Ishikawa (cell line): ENCODE measurements at regions not wholly inside any gene's neighbourhood (a gene's known extent, or its start where the extent isn't known, plus 50 kb on each side); places are given as distances from the start of the nearest gene placed in this dataset.

ENCODE experiments used
- CEBPB ChIP-seq: IDR thresholded peaks from 2 replicates; pipeline ENCODE4 v1.6.1; 2012
- CREB1 ChIP-seq: IDR thresholded peaks from 2 replicates; pipeline ENCODE4 v1.6.1; 2012; ENCODE audit warnings: low read depth
- EGR1 ChIP-seq: IDR thresholded peaks from 2 replicates; pipeline ENCODE4 v1.6.1; 2012
- EP300 ChIP-seq: IDR thresholded peaks from 2 replicates; pipeline ENCODE4 v1.6.1; 2012; ENCODE audit warnings: borderline replicate concordance
- FOXM1 ChIP-seq: IDR thresholded peaks from 2 replicates; pipeline ENCODE4 v1.6.1; 2012; ENCODE audit warnings: low read depth, borderline replicate concordance
- NFIC ChIP-seq: IDR thresholded peaks from 2 replicates; pipeline ENCODE4 v1.6.1; 2012
- RAD21 ChIP-seq: IDR thresholded peaks from 2 replicates; pipeline ENCODE4 v1.6.1; 2012; ENCODE audit warnings: low read depth
- TAF1 ChIP-seq: IDR thresholded peaks from 2 replicates; pipeline ENCODE4 v1.6.1; 2012; ENCODE audit warnings: low read depth, mild to moderate bottlenecking
- TCF12 ChIP-seq: IDR thresholded peaks from 2 replicates; pipeline ENCODE4 v1.6.1; 2012; ENCODE audit warnings: low read depth
- TEAD4 ChIP-seq: IDR thresholded peaks from 2 replicates; pipeline ENCODE4 v1.6.1; 2012
- YY1 ChIP-seq: IDR thresholded peaks from 2 replicates; pipeline ENCODE4 v1.6.1; 2012; ENCODE audit warnings: low read depth
- ZBTB7A ChIP-seq: IDR thresholded peaks from 2 replicates; pipeline ENCODE4 v1.6.1; 2012; ENCODE audit warnings: low read depth
- TF ChIP-seq, protein P1 (sequence below): IDR thresholded peaks from 2 replicates; pipeline ENCODE4 v1.6.1; 2012
- TF ChIP-seq, protein P2 (sequence below): IDR thresholded peaks from 2 replicates; pipeline ENCODE4 v1.6.1; 2012
- TF ChIP-seq, protein P3 (sequence below): IDR thresholded peaks from 2 replicates; pipeline ENCODE4 v1.6.1; 2012; ENCODE audit warnings: low read depth, mild to moderate bottlenecking

DNA sequence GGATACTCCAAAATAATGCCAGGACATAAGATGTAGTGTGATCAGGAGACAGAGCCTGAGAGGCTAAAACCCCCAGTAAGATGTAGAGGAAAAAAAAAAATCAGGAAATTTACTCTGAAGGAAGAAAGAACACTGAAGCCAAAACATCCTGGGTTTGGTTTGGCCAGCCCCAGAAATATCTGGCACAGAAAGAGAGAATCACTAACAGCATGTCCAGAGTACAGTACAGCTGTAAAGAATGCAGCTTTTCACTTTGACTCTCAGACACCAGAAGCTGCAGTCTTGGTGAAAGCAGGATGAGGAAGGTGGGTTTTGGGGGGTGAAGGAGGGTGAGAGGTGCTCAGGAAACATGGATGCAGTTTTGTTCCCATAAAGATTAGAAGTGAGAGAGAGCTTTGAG, 1577.7 kb upstream of the ACVR2A start:
- TF ChIP-seq, protein P1, sequence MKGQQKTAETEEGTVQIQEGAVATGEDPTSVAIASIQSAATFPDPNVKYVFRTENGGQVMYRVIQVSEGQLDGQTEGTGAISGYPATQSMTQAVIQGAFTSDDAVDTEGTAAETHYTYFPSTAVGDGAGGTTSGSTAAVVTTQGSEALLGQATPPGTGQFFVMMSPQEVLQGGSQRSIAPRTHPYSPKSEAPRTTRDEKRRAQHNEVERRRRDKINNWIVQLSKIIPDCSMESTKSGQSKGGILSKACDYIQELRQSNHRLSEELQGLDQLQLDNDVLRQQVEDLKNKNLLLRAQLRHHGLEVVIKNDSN: no peak
- TF ChIP-seq YY1 (no peak), CEBPB (no peak), RAD21 (no peak), NFIC (no peak), CREB1 (no peak), FOXM1 (no peak), EP300 (no peak), TAF1 (no peak), EGR1 (no peak), TEAD4 (no peak), ZBTB7A (no peak), TCF12 (no peak)
- TF ChIP-seq, protein P2, sequence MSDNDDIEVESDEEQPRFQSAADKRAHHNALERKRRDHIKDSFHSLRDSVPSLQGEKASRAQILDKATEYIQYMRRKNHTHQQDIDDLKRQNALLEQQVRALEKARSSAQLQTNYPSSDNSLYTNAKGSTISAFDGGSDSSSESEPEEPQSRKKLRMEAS: no peak
- TF ChIP-seq, protein P3, sequence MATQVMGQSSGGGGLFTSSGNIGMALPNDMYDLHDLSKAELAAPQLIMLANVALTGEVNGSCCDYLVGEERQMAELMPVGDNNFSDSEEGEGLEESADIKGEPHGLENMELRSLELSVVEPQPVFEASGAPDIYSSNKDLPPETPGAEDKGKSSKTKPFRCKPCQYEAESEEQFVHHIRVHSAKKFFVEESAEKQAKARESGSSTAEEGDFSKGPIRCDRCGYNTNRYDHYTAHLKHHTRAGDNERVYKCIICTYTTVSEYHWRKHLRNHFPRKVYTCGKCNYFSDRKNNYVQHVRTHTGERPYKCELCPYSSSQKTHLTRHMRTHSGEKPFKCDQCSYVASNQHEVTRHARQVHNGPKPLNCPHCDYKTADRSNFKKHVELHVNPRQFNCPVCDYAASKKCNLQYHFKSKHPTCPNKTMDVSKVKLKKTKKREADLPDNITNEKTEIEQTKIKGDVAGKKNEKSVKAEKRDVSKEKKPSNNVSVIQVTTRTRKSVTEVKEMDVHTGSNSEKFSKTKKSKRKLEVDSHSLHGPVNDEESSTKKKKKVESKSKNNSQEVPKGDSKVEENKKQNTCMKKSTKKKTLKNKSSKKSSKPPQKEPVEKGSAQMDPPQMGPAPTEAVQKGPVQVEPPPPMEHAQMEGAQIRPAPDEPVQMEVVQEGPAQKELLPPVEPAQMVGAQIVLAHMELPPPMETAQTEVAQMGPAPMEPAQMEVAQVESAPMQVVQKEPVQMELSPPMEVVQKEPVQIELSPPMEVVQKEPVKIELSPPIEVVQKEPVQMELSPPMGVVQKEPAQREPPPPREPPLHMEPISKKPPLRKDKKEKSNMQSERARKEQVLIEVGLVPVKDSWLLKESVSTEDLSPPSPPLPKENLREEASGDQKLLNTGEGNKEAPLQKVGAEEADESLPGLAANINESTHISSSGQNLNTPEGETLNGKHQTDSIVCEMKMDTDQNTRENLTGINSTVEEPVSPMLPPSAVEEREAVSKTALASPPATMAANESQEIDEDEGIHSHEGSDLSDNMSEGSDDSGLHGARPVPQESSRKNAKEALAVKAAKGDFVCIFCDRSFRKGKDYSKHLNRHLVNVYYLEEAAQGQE: no peak

DNA sequence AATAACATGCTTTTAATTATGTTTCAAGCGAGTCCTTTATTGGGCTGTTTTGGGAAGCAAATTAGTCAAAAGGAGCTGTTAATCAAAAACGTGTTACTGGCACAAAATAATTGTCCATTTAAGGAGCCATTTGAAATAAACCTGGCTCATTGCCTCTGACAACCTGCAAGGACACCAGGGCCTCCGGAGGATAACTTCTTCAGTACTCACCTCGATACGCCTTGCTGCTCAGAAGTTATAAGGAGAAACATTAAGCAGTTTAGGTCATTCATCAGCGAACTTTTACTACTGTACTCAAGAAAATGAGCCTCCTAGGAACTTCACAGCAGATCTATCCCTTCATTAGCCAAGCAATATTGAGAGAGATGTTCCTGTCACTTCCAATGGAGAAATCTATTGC, 1579.2 kb upstream of the ACVR2A start:
- TF ChIP-seq CEBPB (no peak), CREB1 (no peak)

DNA sequence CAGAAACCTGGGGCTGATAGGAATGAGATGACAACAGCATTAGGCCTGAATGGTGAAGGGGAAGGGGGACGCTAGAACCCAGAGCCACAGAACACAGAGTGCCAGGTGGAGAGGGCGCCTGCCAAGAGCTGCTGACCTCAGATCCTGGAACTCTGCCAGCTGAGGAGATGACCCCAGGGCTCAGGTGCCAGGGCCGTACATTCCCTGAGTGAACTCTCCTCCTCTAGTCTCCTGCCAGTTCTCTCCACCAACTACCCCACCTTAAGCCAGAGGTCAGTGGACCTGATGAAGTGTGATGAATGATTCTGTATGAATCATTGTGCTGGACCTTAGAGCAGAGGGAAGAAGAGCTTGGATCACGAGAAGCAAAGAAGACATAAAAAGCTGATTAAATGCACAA, 1582.2 kb upstream of the ACVR2A start:
- TF ChIP-seq FOXM1: no peak
- no peak for TF ChIP-seq EGR1
- no peak for TF ChIP-seq ZBTB7A
- no peak for TF ChIP-seq TAF1
- TF ChIP-seq RAD21: no peak
- TF ChIP-seq, protein P3: no peak
- TF ChIP-seq, protein P1: no peak
- TF ChIP-seq CEBPB: no peak

DNA sequence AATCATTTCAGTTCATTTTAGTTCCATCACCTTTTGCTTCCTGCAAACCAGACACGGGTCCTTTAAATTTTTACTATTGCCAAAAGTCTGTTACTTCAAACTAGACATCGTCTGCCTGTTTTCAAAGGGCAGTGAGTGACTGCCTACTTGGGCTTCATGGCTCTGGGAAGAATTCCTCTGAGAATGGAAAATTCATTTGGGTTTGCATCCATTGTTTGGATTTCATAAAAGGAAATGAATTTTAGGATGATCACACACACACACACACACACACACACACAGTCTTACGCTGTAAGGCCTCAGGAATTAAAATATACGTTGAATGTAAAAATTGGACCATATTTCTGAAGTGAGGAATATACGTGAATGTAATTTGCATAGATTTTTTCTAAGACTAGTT, 1584.3 kb upstream of the ACVR2A start:
- no peak for TF ChIP-seq NFIC
- no peak for TF ChIP-seq TAF1
- no peak for TF ChIP-seq YY1
- no peak for TF ChIP-seq EGR1
- TF ChIP-seq FOXM1: no peak
- no peak for TF ChIP-seq TCF12
- TF ChIP-seq, protein P1: no peak
- no peak for TF ChIP-seq CEBPB
- TF ChIP-seq RAD21: no peak
- TF ChIP-seq, protein P3: no peak
- no peak for TF ChIP-seq ZBTB7A
- TF ChIP-seq EP300: no peak
- TF ChIP-seq CREB1: no peak
- TF ChIP-seq TEAD4: no peak
- TF ChIP-seq, protein P2: no peak

DNA sequence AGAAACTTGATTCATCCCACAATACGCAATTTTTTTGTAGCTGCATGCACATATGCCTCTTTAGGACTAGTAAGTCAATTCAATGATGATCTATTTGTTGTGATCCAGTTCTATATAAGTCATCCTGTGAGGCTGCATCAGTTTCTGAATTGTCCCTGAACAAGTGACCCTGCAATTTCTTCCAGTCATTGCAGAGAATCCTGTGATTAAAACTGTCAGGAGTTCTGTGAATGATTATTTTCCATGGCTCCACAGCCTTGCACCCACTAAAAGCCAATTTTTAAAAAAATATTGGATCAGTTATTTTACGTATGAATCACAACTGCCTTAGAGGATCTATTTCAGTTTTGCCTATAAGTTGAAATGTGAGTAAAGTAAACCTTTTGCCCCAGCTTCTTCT, 1585.0 kb upstream of the ACVR2A start:
- TF ChIP-seq CREB1 (no peak), TAF1 (no peak), CEBPB (no peak), ZBTB7A (no peak), EP300 (no peak), RAD21 (no peak), TCF12 (no peak), TEAD4 (no peak), NFIC (no peak)
- TF ChIP-seq, protein P1: no peak
